GM19239 (cell line): ENCODE measurements at regions not wholly inside any gene's neighbourhood (a gene's known extent, or its start where the extent isn't known, plus 50 kb on each side); places are given as distances from the start of the nearest gene placed in this dataset.

ENCODE experiments used
- DNase-seq: peaks from one replicate; pipeline ENCODE4 v3.0.0; 2011; ENCODE audit warnings: low spot score; ENCODE audit not compliant: insufficient read length
- FAIRE-seq: peaks from 2 replicates; lab custom pipeline; 2011; peaks lifted over from hg19 to GRCh38; lab: Jason Lieb, UNC

GRCh38 chr5:61933787-61934626 is 372.0 kb upstream of the KIF2A start:
- FAIRE-seq (no peak), DNase-seq (no peak)

- DNase-seq (no peak), FAIRE-seq (no peak)
Measured at GRCh38 chr5:61941637-61942036, 364.4 kb upstream of the KIF2A start.

GRCh38 chr5:61942462-61943049 is 363.4 kb upstream of the KIF2A start:
- FAIRE-seq (no peak), DNase-seq (no peak)

DNA sequence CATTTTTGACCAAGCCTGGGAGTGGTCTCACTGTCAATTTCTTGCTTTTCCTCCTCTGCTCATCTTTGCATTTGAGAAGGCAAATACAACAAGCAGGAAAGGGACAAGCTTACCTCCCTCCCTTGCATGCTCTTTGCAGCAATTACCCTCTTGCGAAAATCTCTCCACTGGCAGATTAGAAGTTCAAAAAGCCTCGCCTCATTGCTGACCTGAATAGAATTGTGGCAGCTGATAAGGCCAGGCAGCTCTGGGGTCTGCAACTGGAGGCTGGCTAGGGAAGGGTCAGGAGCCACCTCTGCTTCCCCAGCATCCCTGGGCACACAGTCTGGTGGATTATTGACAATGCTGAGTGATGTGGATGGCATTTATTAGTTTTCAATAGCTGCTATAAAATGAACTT is 362.3 kb upstream of the KIF2A start:
- DNase-seq = no peak
- FAIRE-seq = no peak

DNA sequence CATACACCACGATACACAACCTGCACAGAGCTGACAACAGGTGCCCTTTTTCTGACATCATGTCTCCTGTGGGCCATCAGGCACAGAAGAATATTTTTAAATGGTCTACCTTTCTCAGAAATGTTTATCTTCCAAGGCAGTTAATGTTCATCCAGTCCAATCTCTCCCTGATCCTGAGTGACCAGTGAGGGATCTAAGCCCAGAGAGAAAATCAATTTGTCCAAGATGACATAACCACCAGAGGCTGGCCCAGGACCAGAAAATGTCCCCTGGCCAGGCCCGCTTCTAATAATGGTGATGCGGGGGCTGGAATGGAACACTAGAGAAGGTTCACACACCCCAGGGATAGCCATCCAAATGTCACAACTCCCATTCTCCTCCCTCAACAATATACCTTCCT is 357.9 kb upstream of the KIF2A start:
- FAIRE-seq (no peak), DNase-seq (no peak)

DNA sequence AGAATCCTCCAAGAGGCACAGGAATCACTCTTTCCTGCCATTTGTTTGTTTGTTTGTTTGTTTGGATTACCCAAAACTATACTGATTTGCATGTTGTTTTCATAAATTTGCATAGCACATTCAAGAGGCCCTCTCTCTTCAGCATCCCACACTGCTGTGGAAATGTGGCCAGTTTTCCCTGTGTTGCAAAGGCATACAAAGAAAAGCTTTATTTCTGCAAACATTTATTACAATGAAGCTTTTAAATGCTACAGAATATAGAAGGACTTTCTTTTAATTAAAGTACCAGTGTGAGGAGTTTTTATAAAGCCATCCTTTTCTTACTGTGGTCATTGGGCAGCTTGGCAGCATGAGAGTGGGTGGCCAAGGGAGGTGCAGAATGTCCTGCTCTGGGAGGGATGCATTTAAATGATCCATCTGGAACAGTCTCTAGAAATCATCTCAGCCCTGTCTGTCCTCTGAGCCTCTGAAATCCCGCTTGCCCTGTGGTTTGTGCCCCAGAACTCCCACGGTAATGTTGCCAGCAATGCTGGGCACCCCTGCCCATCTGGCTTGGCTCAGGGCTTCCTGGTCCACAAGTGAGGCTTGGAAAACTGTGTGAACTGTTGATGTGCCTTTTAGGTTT is 356.8 kb upstream of the KIF2A start:
- no peak for DNase-seq
- no peak for FAIRE-seq

DNA sequence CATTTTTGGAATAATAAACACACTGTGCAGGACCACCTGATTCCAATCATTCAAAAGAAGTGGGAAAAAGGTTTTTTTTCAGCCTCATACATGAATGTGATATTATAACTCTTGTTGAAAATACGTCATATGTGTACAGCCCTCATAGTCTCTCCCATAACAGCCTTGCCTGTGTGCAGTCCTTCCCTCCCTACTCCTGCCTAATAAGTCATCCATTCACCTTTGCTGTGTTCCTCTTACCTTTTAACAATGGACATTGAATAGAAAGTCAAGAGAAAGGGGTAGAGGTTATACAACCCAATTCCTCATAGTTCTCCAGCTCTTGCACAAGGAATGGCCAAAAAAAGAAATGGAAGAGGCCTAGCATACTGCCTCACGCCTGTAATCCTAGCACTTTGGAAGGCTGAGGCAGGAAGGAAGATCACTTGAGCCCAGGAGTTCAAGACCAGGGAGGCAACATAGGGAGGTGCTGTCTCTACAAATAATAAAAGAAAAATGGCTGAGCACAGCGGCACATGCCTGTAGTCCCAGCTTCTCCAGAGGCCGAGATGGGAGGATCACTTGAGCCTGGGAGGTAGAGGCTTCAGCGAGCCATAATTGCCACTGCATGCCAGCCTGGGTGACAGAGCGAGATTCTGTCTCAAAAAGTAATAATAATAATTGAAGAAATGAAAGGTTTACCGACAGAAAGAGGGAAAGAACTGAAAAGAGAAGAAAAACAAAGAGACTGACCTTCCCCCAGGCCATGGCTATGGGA is 356.1 kb upstream of the KIF2A start:
- FAIRE-seq (no peak), DNase-seq (no peak)

- DNase-seq = no peak
- FAIRE-seq = no peak
Measured at GRCh38 chr5:61951295-61951694, 354.7 kb upstream of the KIF2A start.

DNA sequence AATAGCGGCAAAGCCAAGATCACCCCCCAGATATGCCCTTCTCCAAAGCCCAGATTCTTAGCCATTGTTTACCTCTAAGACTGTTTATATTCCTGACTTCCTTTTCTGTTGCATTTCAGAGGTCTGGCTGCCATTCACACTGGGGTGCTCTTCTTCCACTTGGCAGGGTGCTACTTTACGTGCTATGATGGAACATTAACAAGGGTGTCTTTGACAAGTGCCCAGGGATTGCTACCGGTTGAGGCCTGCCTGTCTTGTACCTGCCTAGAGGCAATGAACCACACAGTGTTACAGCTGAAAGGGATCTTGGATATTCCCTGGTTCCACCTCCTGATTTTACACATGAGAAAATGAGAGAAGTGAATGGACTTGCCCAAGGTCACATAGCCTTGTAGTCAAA is 352.1 kb upstream of the KIF2A start:
- no peak for DNase-seq
- FAIRE-seq = no peak

DNA sequence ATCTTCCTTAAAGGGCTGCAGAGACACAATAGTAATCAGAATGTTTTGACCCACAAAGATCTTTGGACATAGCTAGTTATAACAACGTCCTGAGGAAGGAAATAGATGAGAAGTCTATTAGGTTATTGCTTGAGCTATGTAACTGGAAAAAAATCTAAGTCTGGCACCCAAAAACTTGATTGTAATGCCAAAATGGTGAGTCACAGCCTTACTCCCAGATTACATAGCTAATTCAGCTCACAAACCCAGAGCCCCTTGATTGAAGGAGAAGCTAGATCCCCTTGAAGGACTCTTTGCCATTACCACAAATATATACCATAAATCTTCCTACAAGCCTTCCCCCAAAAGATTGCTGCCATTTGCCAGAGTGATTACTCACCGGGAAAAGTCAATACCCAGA is 341.8 kb upstream of the KIF2A start:
- FAIRE-seq (no peak), DNase-seq (no peak)

DNA sequence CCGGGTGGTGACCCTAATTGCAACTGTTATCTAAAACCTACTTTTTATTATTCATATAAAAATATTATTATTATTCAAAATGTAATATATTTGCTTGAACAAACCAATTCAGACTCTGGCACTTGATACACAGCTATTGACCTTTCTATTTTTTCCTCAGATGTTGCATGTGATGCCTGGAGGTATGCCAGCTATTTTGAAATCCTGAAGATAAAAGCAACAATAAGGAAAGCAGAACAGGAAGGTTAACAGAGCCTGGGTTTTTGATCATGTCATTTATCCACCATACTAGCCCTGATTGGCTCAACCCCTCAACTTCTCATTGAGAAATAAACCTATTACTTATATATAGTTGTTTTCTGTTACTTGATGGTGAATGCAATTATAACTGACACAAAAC is 340.9 kb upstream of the KIF2A start:
- FAIRE-seq = no peak
- no peak for DNase-seq

GRCh38 chr5:61965490-61965889 is 340.5 kb upstream of the KIF2A start:
- no peak for DNase-seq
- FAIRE-seq = no peak

DNA sequence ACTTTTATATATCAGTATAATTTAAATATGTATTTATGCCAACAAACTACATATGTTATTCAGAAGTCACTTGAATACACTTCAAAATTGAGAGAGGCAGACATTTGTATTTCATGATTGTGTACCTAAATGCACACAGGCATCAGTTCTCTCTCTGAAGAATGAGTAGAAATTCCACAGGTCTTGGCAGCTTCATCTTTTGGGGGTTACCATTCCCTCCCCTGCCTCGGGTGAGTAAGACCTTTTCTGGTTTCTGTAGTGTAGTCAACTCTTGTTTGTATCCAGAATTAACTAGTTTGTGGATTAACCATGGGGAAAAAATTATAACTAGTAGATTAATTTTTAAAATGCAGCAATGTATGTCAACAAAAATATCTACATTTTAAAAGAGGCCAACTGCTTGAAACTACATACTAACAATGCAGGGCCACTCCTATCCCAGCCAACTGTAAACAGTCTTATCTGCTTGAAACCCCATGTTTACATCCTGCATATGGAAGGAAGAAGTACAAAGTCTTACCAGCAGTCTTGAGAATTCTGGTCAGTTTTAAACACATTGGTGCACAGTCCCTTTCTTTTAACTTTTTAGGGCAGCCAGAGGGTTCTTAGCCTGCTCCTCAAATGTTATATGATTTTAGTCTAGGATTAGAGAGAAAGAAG is 339.6 kb upstream of the KIF2A start:
- FAIRE-seq = no peak

GRCh38 chr5:61966997-61967396 is 339.0 kb upstream of the KIF2A start:
- no peak for DNase-seq
- FAIRE-seq = no peak

More for the DNA sequence above, 339.6 kb upstream of the KIF2A start:
- no peak for DNase-seq

- DNase-seq = no peak
- FAIRE-seq = no peak
Measured at GRCh38 chr5:61967681-61968080, 338.3 kb upstream of the KIF2A start.

GRCh38 chr5:61969347-61969746 is 336.7 kb upstream of the KIF2A start:
- DNase-seq (no peak), FAIRE-seq (no peak)

- DNase-seq (no peak), FAIRE-seq (no peak)
Measured at GRCh38 chr5:61969755-61970154, 336.3 kb upstream of the KIF2A start.

DNA sequence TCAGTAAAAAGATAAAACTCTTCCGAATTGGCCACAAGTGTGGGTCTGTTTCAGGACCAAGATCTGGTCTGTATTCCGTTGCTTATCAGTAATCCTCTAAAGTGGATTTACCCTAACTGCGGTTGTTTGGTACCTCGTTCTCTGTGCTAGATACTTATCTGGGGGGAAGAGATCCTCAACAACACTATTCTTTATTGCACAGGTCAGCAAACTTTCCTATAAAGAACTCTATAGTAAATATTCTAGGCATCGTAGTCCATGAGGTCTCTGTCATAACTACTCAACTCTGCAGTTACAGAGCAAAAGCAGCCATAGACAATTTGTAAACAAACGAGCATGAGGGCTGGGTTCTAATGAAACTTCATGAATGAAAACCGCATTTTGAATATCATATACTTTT is 335.8 kb upstream of the KIF2A start:
- FAIRE-seq = no peak

DNA sequence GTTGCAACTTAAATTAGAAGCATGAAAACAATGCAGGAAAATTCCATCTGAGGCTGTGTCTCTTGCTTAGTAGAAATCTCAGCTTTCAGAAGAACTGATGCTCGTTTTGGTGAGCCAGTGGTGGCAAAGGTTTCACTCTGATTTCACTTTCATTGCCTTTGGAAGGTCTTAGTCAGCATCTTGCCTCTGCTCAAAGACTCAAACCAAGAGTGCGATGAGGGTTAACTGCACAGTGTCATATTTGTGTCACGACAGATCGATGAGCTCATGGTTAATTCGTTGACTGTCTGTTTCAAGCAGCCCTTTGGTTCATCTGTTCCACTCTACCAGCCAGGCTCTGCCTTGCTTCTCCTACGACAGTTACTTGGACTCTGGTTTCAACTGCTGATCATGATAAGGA is 331.3 kb upstream of the KIF2A start:
- DNase-seq = no peak
- no peak for FAIRE-seq

More for the DNA sequence above, 335.8 kb upstream of the KIF2A start:
- DNase-seq = no peak

- DNase-seq = no peak
- FAIRE-seq = no peak
Measured at GRCh38 chr5:61981886-61982285, 324.1 kb upstream of the KIF2A start.
